Ureter (tissue), 1 donor: ENCODE measurements at regions not wholly inside any gene's neighbourhood (a gene's known extent, or its start where the extent isn't known, plus 50 kb on each side); places are given as distances from the start of the nearest gene placed in this dataset.
"Not testable (repeated sequence)": the region's sequence is repeated elsewhere in the genome, so short reads cannot be mapped to it uniquely, and the experiment has no call there.

ENCODE experiments used
- DNase-seq: peaks from one replicate; pipeline ENCODE4 v3.0.0-alpha.2; 2020; ENCODE audit warnings: low spot score
- donor health status: DM: yes; HTN: yes; CAD: no.

- no peak for DNase-seq
Observed at GRCh38 chr19:28327905-28328304, 885.0 kb downstream of the UQCRFS1 start.

- DNase-seq = no peak
Observed at GRCh38 chr19:28326746-28327145, 886.2 kb downstream of the UQCRFS1 start.

GRCh38 chr19:28324275-28325060 lies 888.5 kb downstream of the UQCRFS1 start:
- DNase-seq = no peak

GRCh38 chr19:28322945-28323344 lies 890.0 kb downstream of the UQCRFS1 start:
- no peak for DNase-seq

GRCh38 chr19:28322491-28322890 lies 890.5 kb downstream of the UQCRFS1 start:
- no peak for DNase-seq

- no peak for DNase-seq
Observed at GRCh38 chr19:28319918-28320317, 893.0 kb downstream of the UQCRFS1 start.

GRCh38 chr19:28319227-28319626 lies 893.7 kb downstream of the UQCRFS1 start:
- no peak for DNase-seq

GRCh38 chr19:28318469-28319179 lies 894.3 kb downstream of the UQCRFS1 start:
- no peak for DNase-seq

- no peak for DNase-seq
Observed at GRCh38 chr19:28316464-28316863, 896.5 kb downstream of the UQCRFS1 start.

GRCh38 chr19:28314756-28315155 lies 898.2 kb downstream of the UQCRFS1 start:
- no peak for DNase-seq

- DNase-seq = no peak
Observed at GRCh38 chr19:28314287-28314686, 898.7 kb downstream of the UQCRFS1 start.

- DNase-seq = no peak
Observed at GRCh38 chr19:28313633-28314032, 899.3 kb downstream of the UQCRFS1 start.

GRCh38 chr19:28312269-28312668 lies 900.7 kb downstream of the UQCRFS1 start:
- DNase-seq = no peak

- not testable (repeated sequence) for DNase-seq
Observed at GRCh38 chr19:28310829-28311228, 902.1 kb downstream of the UQCRFS1 start.

- no peak for DNase-seq
Observed at GRCh38 chr19:28309070-28309469, 903.9 kb downstream of the UQCRFS1 start.

- DNase-seq = no peak
Observed at GRCh38 chr19:28307963-28308362, 905.0 kb downstream of the UQCRFS1 start.

GRCh38 chr19:28307487-28307886 lies 905.5 kb downstream of the UQCRFS1 start:
- DNase-seq = no peak

- no peak for DNase-seq
Observed at GRCh38 chr19:28305513-28305912, 907.4 kb downstream of the UQCRFS1 start.

GRCh38 chr19:28303502-28303901 lies 909.4 kb downstream of the UQCRFS1 start:
- no peak for DNase-seq

- no peak for DNase-seq
Observed at GRCh38 chr19:28301961-28302360, 911.0 kb downstream of the UQCRFS1 start.

GRCh38 chr19:28301463-28301862 lies 911.5 kb downstream of the UQCRFS1 start:
- DNase-seq = no peak

- no peak for DNase-seq
Observed at GRCh38 chr19:28299649-28300048, 913.3 kb downstream of the UQCRFS1 start.

GRCh38 chr19:28297586-28298157 lies 915.3 kb downstream of the UQCRFS1 start:
- DNase-seq = no peak
